ENCODE measurements at regions not wholly inside any gene's neighbourhood (a gene's known extent, or its start where the extent isn't known, plus 50 kb on each side); places are given as distances from the start of the nearest gene placed in this dataset.

DNA sequence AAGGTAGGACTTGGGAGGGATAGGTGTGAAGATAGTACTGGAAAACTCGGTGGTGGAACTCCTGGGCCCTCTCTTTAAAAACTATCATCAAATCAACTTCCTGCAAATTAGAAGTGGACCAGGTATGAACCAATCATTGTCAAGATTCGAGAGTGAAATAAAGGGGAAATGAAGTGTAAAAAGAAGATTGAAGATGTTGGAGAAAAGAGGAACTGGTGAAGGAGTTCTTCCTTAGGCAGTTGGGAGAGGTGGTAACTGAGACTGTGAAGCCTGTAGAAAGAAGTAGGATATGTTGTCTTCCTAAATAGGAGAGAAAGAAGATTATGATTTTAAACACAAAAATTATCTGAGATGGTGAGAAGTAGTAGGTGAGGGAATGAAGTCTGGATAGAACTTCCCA is 212.2 kb downstream of the PPP1R2C start:
- no peak overlapping the region for H3K27ac ChIP-seq
- TF ChIP-seq, protein P1, sequence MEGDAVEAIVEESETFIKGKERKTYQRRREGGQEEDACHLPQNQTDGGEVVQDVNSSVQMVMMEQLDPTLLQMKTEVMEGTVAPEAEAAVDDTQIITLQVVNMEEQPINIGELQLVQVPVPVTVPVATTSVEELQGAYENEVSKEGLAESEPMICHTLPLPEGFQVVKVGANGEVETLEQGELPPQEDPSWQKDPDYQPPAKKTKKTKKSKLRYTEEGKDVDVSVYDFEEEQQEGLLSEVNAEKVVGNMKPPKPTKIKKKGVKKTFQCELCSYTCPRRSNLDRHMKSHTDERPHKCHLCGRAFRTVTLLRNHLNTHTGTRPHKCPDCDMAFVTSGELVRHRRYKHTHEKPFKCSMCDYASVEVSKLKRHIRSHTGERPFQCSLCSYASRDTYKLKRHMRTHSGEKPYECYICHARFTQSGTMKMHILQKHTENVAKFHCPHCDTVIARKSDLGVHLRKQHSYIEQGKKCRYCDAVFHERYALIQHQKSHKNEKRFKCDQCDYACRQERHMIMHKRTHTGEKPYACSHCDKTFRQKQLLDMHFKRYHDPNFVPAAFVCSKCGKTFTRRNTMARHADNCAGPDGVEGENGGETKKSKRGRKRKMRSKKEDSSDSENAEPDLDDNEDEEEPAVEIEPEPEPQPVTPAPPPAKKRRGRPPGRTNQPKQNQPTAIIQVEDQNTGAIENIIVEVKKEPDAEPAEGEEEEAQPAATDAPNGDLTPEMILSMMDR (IDR thresholded peaks at IDR 0.05): no peak
- TF ChIP-seq ZFX (IDR thresholded peaks at IDR 0.05; ENCODE audit: borderline replicate concordance): no peak

DNA sequence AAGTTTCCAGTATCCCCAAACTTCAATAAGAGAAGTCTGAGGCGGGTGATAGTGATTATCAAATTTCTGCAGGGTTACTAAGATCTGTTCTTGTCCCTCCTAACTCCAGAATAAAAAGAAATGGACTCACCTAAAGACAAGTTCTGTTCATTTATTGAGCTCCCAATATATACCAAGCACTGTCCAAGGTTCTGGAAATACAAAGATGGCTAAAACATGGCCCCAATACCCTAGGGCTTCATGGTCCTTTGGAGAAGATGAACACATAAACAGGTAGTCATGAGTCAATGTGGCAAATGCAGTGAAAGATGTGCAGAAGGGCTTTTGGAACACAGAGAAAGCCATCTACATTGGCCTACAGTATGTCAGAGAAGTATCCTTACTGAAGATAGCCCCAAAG is 231.2 kb downstream of the PPP1R2C start:
- H3K27ac ChIP-seq: no peak overlapping the region
- TF ChIP-seq, protein P1 (IDR thresholded peaks at IDR 0.05): no peak
- TF ChIP-seq ZFX (IDR thresholded peaks at IDR 0.05; ENCODE audit: borderline replicate concordance): no peak

DNA sequence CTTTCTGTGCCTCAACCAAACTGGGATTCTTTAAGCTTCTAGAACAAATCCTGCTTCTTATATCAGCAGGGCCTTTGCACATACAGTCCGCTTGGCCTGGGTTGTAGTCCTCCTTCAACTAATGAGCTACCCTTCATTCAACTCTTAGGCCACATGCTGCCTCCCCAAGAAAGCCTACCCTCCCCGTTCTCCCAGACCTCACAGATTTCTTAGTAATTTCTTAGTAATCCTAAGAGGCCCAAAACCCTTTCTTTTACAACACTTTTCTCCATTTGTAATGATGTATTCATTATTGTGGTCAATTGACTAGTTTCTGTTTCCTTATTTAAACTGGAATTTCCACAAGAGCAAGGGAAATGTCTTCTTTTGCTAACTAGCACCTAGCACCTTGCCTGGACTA is 233.1 kb downstream of the PPP1R2C start:
- TF ChIP-seq, protein P1 (IDR thresholded peaks at IDR 0.05): no peak
- TF ChIP-seq ZFX (IDR thresholded peaks at IDR 0.05; ENCODE audit: borderline replicate concordance): no peak
- H3K27ac ChIP-seq: no peak overlapping the region

DNA sequence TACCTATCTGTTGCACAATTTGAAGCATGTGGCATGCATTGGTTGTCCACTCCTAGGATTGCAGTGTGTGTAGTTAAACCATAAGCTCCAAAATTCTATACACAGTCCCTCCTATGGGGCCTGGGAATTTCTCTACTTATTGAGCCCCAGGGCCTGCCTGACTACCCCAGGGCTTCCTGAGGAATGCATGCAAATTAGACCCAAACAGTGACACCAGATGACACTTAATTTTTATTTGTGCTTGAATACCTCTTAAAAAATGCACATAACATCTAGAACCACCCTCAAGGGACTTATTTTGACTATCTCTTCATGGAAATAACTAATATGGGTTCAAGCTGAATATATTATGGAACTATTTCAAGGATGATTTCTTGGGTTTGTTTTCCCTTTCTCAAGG is 236.4 kb downstream of the PPP1R2C start:
- H3K27ac ChIP-seq: no peak overlapping the region
- TF ChIP-seq, protein P1 (IDR thresholded peaks at IDR 0.05): no peak
- no peak for TF ChIP-seq ZFX (IDR thresholded peaks at IDR 0.05; ENCODE audit: borderline replicate concordance)

DNA sequence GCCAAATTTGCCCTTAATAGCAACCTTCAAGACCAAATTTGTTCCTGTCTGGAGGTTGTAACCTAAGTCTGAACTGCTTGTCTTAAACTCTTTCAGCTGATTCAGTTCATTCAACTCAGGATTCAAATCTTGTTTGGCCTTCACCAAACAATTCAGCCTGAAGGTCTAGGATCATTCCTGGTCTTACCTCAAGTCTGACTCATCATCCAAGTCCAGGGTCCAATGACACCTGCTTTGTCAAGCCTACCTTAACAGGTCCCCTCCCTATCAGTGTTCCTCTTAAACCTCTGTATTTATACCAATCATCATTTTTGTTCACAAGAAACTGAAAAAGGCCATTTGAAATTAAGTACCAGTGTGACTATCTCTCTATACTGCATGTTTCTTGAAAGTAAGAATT is 237.8 kb downstream of the PPP1R2C start:
- no peak overlapping the region for H3K27ac ChIP-seq
- TF ChIP-seq ZFX (IDR thresholded peaks at IDR 0.05; ENCODE audit: borderline replicate concordance): no peak
- TF ChIP-seq, protein P1 (IDR thresholded peaks at IDR 0.05): no peak

DNA sequence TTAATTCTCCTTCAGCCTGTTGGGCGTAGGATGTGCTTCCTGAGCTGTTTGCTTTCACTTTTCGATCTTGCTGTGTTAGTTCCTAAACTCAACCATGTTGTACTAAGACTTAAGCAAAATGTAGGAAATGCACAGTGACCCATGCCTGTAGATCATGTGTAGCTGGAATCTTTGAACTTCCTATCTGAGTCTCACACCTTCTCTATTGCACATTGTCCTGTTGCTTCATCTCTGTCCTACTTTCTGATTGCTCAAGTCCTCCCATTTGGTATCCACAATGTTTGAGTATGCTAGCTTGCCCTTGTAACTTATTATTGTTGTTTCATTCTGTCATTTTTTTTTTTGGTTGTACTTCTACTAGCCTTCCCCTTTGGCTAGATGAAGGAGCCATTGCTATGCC is 239.6 kb downstream of the PPP1R2C start:
- H3K27ac ChIP-seq: no peak overlapping the region
- TF ChIP-seq, protein P1 (IDR thresholded peaks at IDR 0.05): no peak
- no peak for TF ChIP-seq ZFX (IDR thresholded peaks at IDR 0.05; ENCODE audit: borderline replicate concordance)

DNA sequence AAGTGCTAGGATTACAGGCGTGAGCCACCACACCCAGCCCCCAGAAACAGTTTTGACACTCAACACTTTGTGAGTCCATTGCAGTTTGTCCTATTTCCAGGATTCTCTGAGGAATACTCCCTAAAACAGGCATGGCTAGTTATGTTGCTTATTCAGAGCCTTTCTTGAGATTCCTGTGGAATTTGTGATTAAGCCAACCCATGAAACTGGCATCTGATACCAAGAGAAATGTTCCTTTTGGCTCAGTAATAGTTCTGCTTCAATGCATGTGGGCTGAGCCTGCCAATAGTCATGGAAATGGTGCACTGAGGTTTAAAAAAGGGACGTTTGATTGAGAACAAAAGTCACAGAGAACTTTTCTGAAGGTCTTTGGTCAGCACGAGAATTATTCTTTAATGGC is 241.7 kb downstream of the PPP1R2C start:
- H3K27ac ChIP-seq: no peak overlapping the region
- TF ChIP-seq ZFX (IDR thresholded peaks at IDR 0.05; ENCODE audit: borderline replicate concordance): no peak
- TF ChIP-seq, protein P1 (IDR thresholded peaks at IDR 0.05): no peak

Data from 22Rv1 (cell line).